Activated B cell treated with CpG ODN at 0.5 μM for 24 hours (primary cell): ENCODE measurements at regions not wholly inside any gene's neighbourhood (a gene's known extent, or its start where the extent isn't known, plus 50 kb on each side); places are given as distances from the start of the nearest gene placed in this dataset.

Source experiments
- ATAC-seq: fragments of 200-7000 bp; cut with Tn5 transposase; one replicate; pipeline ENCODE4 v1.10.0; 2021; ENCODE audit warnings: low read depth, mild to moderate bottlenecking, moderate library complexity
- CTCF ChIA-PET: fragments of 350-600 bp; sonication (Branson Sonifier 250); formaldehyde crosslinking; loops from one replicate; lab custom pipeline; 2021; ENCODE audit warnings: antibody characterized with exemption; lab: Charles Lee
- POLR2A ChIA-PET: fragments of 350-600 bp; sonication (Branson Sonifier 250); formaldehyde crosslinking; loops from one replicate; lab custom pipeline; 2021; ENCODE audit warnings: antibody characterized with exemption; lab: Charles Lee
- DNase-seq: peaks from one replicate; pipeline ENCODE4 v3.0.0; 2022
- H3K27ac Mint-ChIP-seq: one replicate; pipeline ENCODE4 v1.8.0; 2020; ENCODE audit warnings: mixed read lengths
- H3K27me3 Mint-ChIP-seq: one replicate; pipeline ENCODE4 v1.8.0; 2021; ENCODE audit warnings: mixed read lengths
- H3K36me3 Mint-ChIP-seq: one replicate; pipeline ENCODE4 v1.8.0; 2021; ENCODE audit warnings: low read depth, mixed read lengths
- H3K4me1 Mint-ChIP-seq: one replicate; pipeline ENCODE4 v1.8.0; 2021; ENCODE audit warnings: mixed read lengths
- H3K4me3 Mint-ChIP-seq: one replicate; pipeline ENCODE4 v1.8.0; 2020; ENCODE audit warnings: mild to moderate bottlenecking, mixed read lengths
- H3K9me3 Mint-ChIP-seq: one replicate; pipeline ENCODE4 v1.8.0; 2020; ENCODE audit warnings: mixed read lengths
- intact Hi-C: fragments of 100-400 bp; cut with micrococcal nuclease; formaldehyde crosslinking; loops from one replicate; pipeline ENCODE4 v1.15.1; 2024
- TF ChIP-seq, protein P1 (sequence below): fragments of 200-600 bp; IDR thresholded peaks from one replicate; pipeline ENCODE4 v1.8.0; 2022; ENCODE audit warnings: antibody characterized with exemption, mild to moderate bottlenecking

DNA sequence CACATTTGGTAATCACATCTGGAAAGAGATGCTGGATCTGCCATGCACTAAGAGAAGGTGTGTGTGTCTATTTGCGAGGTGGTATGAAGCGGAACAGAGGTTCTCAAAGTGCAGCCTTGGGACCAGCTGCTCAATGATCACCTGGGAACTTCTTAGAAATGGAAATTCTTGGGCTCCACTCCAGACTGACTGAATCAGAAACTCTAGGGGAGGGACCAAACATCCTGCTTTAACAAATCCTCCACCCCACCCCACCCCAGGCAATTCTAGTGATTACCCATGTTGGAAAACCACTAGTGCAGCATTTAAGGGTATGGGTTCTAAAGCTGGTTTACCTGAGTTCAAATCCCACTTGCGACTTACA, 143.9 kb upstream of the JUN start:
- H3K36me3 Mint-ChIP-seq: no peaks in the 10 kb centered on the region
- intact Hi-C loops: no loop called here
- no peaks in the 10 kb centered on the region for H3K9me3 Mint-ChIP-seq
- no peak overlapping the region for H3K27ac Mint-ChIP-seq
- DNase-seq (no peak), ATAC-seq (no peak)
- TF ChIP-seq, protein P1, sequence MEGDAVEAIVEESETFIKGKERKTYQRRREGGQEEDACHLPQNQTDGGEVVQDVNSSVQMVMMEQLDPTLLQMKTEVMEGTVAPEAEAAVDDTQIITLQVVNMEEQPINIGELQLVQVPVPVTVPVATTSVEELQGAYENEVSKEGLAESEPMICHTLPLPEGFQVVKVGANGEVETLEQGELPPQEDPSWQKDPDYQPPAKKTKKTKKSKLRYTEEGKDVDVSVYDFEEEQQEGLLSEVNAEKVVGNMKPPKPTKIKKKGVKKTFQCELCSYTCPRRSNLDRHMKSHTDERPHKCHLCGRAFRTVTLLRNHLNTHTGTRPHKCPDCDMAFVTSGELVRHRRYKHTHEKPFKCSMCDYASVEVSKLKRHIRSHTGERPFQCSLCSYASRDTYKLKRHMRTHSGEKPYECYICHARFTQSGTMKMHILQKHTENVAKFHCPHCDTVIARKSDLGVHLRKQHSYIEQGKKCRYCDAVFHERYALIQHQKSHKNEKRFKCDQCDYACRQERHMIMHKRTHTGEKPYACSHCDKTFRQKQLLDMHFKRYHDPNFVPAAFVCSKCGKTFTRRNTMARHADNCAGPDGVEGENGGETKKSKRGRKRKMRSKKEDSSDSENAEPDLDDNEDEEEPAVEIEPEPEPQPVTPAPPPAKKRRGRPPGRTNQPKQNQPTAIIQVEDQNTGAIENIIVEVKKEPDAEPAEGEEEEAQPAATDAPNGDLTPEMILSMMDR: no peak
- POLR2A ChIA-PET: interaction anchor here (1.4 kb wide), 1 partner anchor 41 kb away, joined by 3 read pairs; no protein-coding TSS in a partner anchor
- CTCF ChIA-PET: no interaction called here
- no peaks in the 10 kb centered on the region for H3K27me3 Mint-ChIP-seq
- H3K4me3 Mint-ChIP-seq: no peak overlapping the region
- peaks cover 9% of the 10 kb centered on the region for H3K4me1 Mint-ChIP-seq

DNA sequence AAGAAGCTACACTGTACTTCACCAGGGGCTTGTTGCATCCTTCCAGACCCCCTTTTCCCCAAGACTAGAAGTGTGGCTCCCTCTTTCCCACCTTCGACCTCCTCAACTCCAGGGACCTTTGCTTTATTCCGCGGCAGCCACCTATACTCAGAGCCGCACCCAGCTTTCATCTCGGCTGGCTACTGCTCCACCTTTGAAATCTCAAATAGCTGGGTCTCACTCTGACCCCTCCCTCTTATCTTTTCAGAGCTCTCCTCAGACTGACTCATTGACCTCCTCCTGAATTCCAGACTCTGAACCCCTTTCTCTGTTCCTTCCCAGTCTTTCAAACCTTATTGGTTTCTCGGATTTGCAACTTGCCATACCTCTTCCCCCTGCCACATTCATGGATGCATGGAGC, 144.7 kb upstream of the JUN start:
- TF ChIP-seq, protein P1: no peak
- intact Hi-C loops: no loop called here
- Mint-ChIP-seq H3K9me3 (peaks cover under 1% of the 10 kb centered on the region), H3K4me1 (peaks cover 14% of the 10 kb centered on the region), H3K36me3 (no peaks in the 10 kb centered on the region), H3K27ac (peak overlapping the region; percentile 16), H3K4me3 (no peak overlapping the region), H3K27me3 (no peaks in the 10 kb centered on the region)
- ChIA-PET POLR2A (interaction anchor here (1.4 kb wide), 1 partner anchor 40 kb away, joined by 3 read pairs; no protein-coding TSS in a partner anchor), CTCF (no interaction called here)
- no peak for ATAC-seq
- no peak for DNase-seq

DNA sequence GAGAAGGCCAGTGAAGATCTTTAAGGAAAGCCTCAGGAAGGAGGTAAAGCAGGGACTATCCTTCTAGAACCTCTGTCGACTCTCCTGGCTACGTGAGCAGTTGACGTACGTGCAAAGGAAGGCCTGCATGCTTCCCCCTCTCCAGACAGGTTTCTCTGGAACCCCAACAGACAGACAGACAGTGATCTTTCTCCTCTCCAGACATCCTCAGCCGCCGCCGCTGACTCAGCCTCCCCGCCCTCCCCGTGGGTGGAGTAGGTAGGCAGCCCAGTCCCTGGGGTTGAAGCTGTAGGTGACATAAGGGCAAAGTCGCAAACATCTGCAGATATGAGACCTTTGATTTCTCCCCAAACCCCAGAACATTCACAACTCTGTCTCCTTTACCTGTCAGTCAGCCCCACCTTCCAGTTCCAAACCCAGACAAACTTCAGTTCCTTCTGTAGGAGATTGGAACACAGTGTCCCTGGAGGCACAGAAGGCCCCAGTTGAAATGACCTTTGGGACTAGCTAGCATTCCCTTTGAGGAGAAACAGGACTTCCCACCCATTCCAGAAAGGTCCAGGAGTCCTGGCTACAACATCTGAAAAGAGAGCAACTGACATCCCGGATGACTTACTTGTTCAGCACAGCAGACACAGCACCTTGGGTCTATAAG, 146.0 kb upstream of the JUN start:
- H3K4me3 Mint-ChIP-seq: no peak overlapping the region
- ChIA-PET POLR2A (no interaction called here), CTCF (no interaction called here)
- H3K9me3 Mint-ChIP-seq: peaks cover 3% of the 10 kb centered on the region
- ATAC-seq: no peak
- DNase-seq: no peak
- TF ChIP-seq, protein P1: no peak
- intact Hi-C loops: no loop called here
- no peaks in the 10 kb centered on the region for H3K27me3 Mint-ChIP-seq
- H3K36me3 Mint-ChIP-seq: no peaks in the 10 kb centered on the region
- no peak overlapping the region for H3K27ac Mint-ChIP-seq
- peaks cover 15% of the 10 kb centered on the region for H3K4me1 Mint-ChIP-seq

DNA sequence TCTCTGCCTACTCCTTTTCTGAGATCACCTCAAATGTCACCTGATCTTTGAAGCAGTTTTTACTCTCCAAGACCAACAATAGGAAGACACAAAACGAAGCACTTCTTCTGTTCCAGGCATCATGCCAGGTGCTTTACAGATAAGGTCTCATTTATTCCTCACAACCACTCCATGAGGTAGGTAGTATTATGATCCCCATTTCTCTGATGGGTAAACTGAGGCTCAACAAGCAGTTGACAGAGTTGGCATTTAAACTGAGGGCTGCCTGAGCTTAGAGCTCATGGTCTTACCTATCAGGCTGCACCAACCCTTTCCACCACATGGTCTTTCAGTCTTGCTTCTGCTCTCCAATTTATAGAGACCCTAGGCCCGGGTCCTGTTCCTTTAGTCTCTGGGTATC, 147.2 kb upstream of the JUN start:
- Mint-ChIP-seq H3K9me3 (peaks cover 3% of the 10 kb centered on the region), H3K4me1 (peaks cover 15% of the 10 kb centered on the region), H3K27me3 (no peaks in the 10 kb centered on the region), H3K36me3 (no peaks in the 10 kb centered on the region), H3K27ac (no peak overlapping the region), H3K4me3 (no peak overlapping the region)
- TF ChIP-seq, protein P1: no peak
- intact Hi-C loops: no loop called here
- no peak for ATAC-seq
- ChIA-PET CTCF (no interaction called here), POLR2A (no interaction called here)
- DNase-seq: no peak

DNA sequence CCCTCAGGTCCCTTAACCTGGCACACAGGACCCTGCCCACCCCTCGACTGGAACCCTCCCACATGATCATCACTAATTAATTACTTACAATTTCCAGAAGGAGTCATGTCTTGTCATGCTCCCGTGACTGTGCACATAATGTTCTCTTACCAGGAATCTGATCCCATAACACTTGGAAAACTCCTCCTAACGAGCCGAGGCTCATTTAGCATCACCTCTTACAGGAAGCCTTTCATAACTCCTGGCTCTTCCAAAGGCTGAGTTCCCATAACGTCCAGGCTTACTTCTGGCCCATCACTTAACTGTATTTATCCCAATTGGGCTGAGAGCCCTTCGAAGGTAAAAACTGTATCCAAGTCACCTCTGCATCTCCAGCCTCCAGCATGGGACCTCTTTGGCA, 147.9 kb upstream of the JUN start:
- POLR2A ChIA-PET: no interaction called here
- CTCF ChIA-PET: no interaction called here
- Mint-ChIP-seq H3K27me3 (no peaks in the 10 kb centered on the region), H3K4me3 (no peak overlapping the region), H3K4me1 (peaks cover 14% of the 10 kb centered on the region), H3K36me3 (no peaks in the 10 kb centered on the region), H3K9me3 (peaks cover 3% of the 10 kb centered on the region), H3K27ac (no peak overlapping the region)
- TF ChIP-seq, protein P1: no peak
- DNase-seq: no peak
- intact Hi-C loops: no loop called here
- no peak for ATAC-seq
